SK-N-SH treated with all-trans-retinoic acid at 6 μM for 48 hours (cell line): ENCODE measurements at regions not wholly inside any gene's neighbourhood (a gene's known extent, or its start where the extent isn't known, plus 50 kb on each side); places are given as distances from the start of the nearest gene placed in this dataset.

Source experiments
- ATAC-seq: fragments of 200-7000 bp; cut with Tn5 transposase; 3 replicates; pipeline ENCODE4 v1.9.1; 2020; ENCODE audit warnings: mild to moderate bottlenecking, moderate library complexity
- BACH2 ChIP-seq: fragments of 250-450 bp; sonication (Bioruptor Pico); IDR thresholded peaks from 2 replicates; pipeline ENCODE4 v1.9.0; 2021; ENCODE audit warnings: mild to moderate bottlenecking, borderline replicate concordance
- CREB5 ChIP-seq: fragments of 250-450 bp; sonication (Bioruptor Pico); IDR thresholded peaks from 2 replicates; pipeline ENCODE4 v1.5.1; 2020; ENCODE audit warnings: low read depth, mild to moderate bottlenecking, moderate library complexity
- CSDC2 ChIP-seq: fragments of 250-450 bp; sonication (Bioruptor Pico); IDR thresholded peaks from 2 replicates; pipeline ENCODE4 v1.5.0; 2020; ENCODE audit warnings: mild to moderate bottlenecking, moderate library complexity
- CSRNP3 ChIP-seq: fragments of 250-450 bp; sonication (Bioruptor Pico); IDR thresholded peaks from 2 replicates; pipeline ENCODE4 v1.5.1; 2021; ENCODE audit warnings: mild to moderate bottlenecking, moderate library complexity
- ESRRG ChIP-seq: fragments of 250-450 bp; sonication (Bioruptor Pico); IDR thresholded peaks from 2 replicates; pipeline ENCODE4 v1.6.1; 2021; ENCODE audit warnings: mild to moderate bottlenecking
- GLIS3 ChIP-seq: fragments of 250-450 bp; sonication (Bioruptor Pico); IDR thresholded peaks from 2 replicates; pipeline ENCODE4 v1.5.0; 2020; ENCODE audit warnings: mild to moderate bottlenecking, moderate library complexity
- ISL1 ChIP-seq: fragments of 250-450 bp; sonication (Bioruptor Pico); IDR thresholded peaks from 2 replicates; pipeline ENCODE4 v2.1.2; 2022; ENCODE audit warnings: mild to moderate bottlenecking, moderate library complexity
- PATZ1 ChIP-seq: fragments of 250-450 bp; sonication (Bioruptor Pico); IDR thresholded peaks from 2 replicates; pipeline ENCODE4 v1.8.0; 2020; ENCODE audit warnings: mild to moderate bottlenecking, moderate library complexity, borderline replicate concordance
- POU6F1 ChIP-seq: fragments of 250-450 bp; sonication (Bioruptor Pico); IDR thresholded peaks from 2 replicates; pipeline ENCODE4 v1.8.0; 2021; ENCODE audit warnings: low read depth, mild to moderate bottlenecking, moderate library complexity, borderline replicate concordance
- PPARA ChIP-seq: fragments of 250-450 bp; sonication (Bioruptor Pico); IDR thresholded peaks from 2 replicates; pipeline ENCODE4 v1.5.0; 2020; ENCODE audit warnings: mild to moderate bottlenecking, borderline replicate concordance
- RARB ChIP-seq: fragments of 250-450 bp; sonication (Bioruptor Pico); IDR thresholded peaks from 2 replicates; pipeline ENCODE4 v1.8.0; 2021; ENCODE audit warnings: mild to moderate bottlenecking, moderate library complexity
- SNAI2 ChIP-seq: fragments of 250-450 bp; sonication (Bioruptor Pico); IDR thresholded peaks from 2 replicates; pipeline ENCODE4 v1.5.0; 2020; ENCODE audit warnings: mild to moderate bottlenecking, moderate library complexity
- TCF4 ChIP-seq: fragments of 250-450 bp; sonication (Bioruptor Pico); IDR thresholded peaks from 2 replicates; pipeline ENCODE4 v1.8.0; 2021; ENCODE audit warnings: mild to moderate bottlenecking, moderate library complexity, borderline replicate concordance
- TOX ChIP-seq: fragments of 250-450 bp; sonication (Bioruptor Pico); IDR thresholded peaks from 2 replicates; pipeline ENCODE4 v1.8.0; 2021; ENCODE audit warnings: mild to moderate bottlenecking, moderate library complexity, borderline replicate concordance
- TSHZ2 ChIP-seq: fragments of 250-450 bp; sonication (Bioruptor Pico); IDR thresholded peaks from 2 replicates; pipeline ENCODE4 v1.5.0; 2020; ENCODE audit warnings: mild to moderate bottlenecking, moderate library complexity
- ZC3H10 ChIP-seq: fragments of 250-450 bp; sonication (Bioruptor Pico); IDR thresholded peaks from 2 replicates; pipeline ENCODE4 v1.5.1; 2021; ENCODE audit warnings: mild to moderate bottlenecking, moderate library complexity
- ZFP3 ChIP-seq: fragments of 250-450 bp; sonication (Bioruptor Pico); IDR thresholded peaks from 2 replicates; pipeline ENCODE4 v1.5.0; 2020; ENCODE audit warnings: mild to moderate bottlenecking, moderate library complexity
- ZFP30 ChIP-seq: fragments of 450-650 bp; formaldehyde crosslinking; IDR thresholded peaks from 2 replicates; pipeline ENCODE4 v1.5.0; 2022; ENCODE audit warnings: mild to moderate bottlenecking, moderate library complexity
- ZNF565 ChIP-seq: fragments of 450-650 bp; formaldehyde crosslinking; conservative IDR thresholded peaks from 2 replicates; pipeline ENCODE4 v1.5.0; 2020; ENCODE audit warnings: low read depth, mild to moderate bottlenecking, moderate library complexity
- ZNF8 ChIP-seq: fragments of 450-650 bp; formaldehyde crosslinking; IDR thresholded peaks from 2 replicates; pipeline ENCODE4 v1.5.0; 2020; ENCODE audit warnings: mild to moderate bottlenecking, moderate library complexity

DNA sequence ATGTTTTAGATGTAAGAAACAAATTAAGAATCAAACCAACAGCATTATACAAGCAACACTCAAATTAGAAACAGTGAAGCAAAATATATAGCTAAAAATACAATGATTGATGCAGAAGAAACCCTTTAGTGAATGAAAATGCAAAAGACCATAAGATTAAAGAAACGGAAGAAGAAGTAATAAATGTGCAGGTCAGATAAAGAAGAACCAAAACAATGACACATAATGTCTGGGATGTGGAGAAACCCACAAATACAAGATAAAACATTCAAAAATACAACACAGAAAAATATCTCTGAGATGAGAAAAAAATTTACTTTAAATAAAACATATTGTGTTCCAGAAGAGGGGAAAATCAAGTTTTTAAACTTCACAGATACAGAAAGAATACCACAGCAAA lies 73.4 kb upstream of the AVPR1A start:
- no peak for TF ChIP-seq PATZ1 (CRISPR knock-in tag)
- no peak for TF ChIP-seq ZNF8 (CRISPR knock-in tag)
- TF ChIP-seq ESRRG (CRISPR knock-in tag): no peak
- no peak for TF ChIP-seq GLIS3 (CRISPR knock-in tag)
- TF ChIP-seq POU6F1 (CRISPR knock-in tag): no peak
- TF ChIP-seq CREB5 (CRISPR knock-in tag): no peak
- no peak for TF ChIP-seq ZC3H10
- no peak for TF ChIP-seq TCF4 (CRISPR knock-in tag)
- no peak for TF ChIP-seq RARB (CRISPR knock-in tag)
- TF ChIP-seq PPARA: no peak
- no peak for TF ChIP-seq CSDC2 (CRISPR knock-in tag)
- no peak for TF ChIP-seq TSHZ2 (CRISPR knock-in tag)
- no peak for TF ChIP-seq CSRNP3 (CRISPR knock-in tag)
- no peak for TF ChIP-seq ZNF565 (CRISPR knock-in tag)
- no peak for TF ChIP-seq ZFP30 (CRISPR knock-in tag)
- TF ChIP-seq ISL1 (CRISPR knock-in tag): no peak
- TF ChIP-seq TOX (CRISPR knock-in tag): no peak
- TF ChIP-seq, all 23 proteins: peak for 0
- no peak for ATAC-seq

DNA sequence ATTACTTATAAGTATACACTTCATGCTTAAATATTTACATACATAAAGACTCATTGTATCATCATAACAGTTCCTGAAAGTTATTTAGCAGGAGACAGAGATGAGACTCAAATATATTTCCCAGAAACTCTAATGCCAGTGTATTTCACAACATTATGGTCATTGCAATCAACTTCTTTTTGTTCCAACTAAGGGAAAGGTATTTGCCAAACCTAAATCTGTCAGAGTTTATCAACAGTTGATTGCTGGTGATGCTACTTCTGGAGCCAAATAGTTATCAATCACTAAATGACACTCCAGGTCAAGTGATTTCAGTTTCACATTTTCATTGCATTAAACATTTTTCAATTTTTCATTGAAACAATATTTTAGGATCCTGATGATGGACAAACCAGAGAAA lies 72.1 kb upstream of the AVPR1A start:
- no peak for ATAC-seq
- no peak for TF ChIP-seq PPARA
- TF ChIP-seq ZFP30 (CRISPR knock-in tag): no peak
- TF ChIP-seq TSHZ2 (CRISPR knock-in tag): no peak
- no peak for TF ChIP-seq PATZ1 (CRISPR knock-in tag)
- TF ChIP-seq ZNF565 (CRISPR knock-in tag): no peak
- no peak for TF ChIP-seq GLIS3 (CRISPR knock-in tag)
- TF ChIP-seq TOX (CRISPR knock-in tag): no peak
- no peak for TF ChIP-seq ZFP3 (CRISPR knock-in tag)
- TF ChIP-seq CREB5 (CRISPR knock-in tag): no peak
- TF ChIP-seq BACH2 (CRISPR knock-in tag): no peak
- no peak for TF ChIP-seq RARB (CRISPR knock-in tag)
- no peak for TF ChIP-seq POU6F1 (CRISPR knock-in tag)
- TF ChIP-seq ESRRG (CRISPR knock-in tag): no peak
- TF ChIP-seq SNAI2 (CRISPR knock-in tag): no peak
